NCI-H1048 (cell line): ENCODE measurements at regions not wholly inside any gene's neighbourhood (a gene's known extent, or its start where the extent isn't known, plus 50 kb on each side); places are given as distances from the start of the nearest gene placed in this dataset.

Experiments
- DNase-seq: peaks from one replicate; lab custom pipeline; 2025; lab: John Stamatoyannopoulos, UW

GRCh38 chr12:40557980-40558379 lies 134.3 kb upstream of the CNTN1 start:
- no peak for DNase-seq

GRCh38 chr12:40559865-40560264 lies 132.4 kb upstream of the CNTN1 start:
- no peak for DNase-seq

- DNase-seq, result no peak
Observed at GRCh38 chr12:40560848-40561247, 131.4 kb upstream of the CNTN1 start.

- DNase-seq, result no peak
Observed at GRCh38 chr12:40561395-40561966, 130.8 kb upstream of the CNTN1 start.

GRCh38 chr12:40565029-40565633 lies 127.1 kb upstream of the CNTN1 start:
- no peak for DNase-seq

- DNase-seq, result no peak
Observed at GRCh38 chr12:40566271-40566670, 126.0 kb upstream of the CNTN1 start.

GRCh38 chr12:40569626-40570179 lies 122.5 kb upstream of the CNTN1 start:
- DNase-seq, result no peak

GRCh38 chr12:40573024-40573423 lies 119.2 kb upstream of the CNTN1 start:
- DNase-seq, result no peak

GRCh38 chr12:40575987-40576386 lies 116.3 kb upstream of the CNTN1 start:
- no peak for DNase-seq

GRCh38 chr12:40577834-40578233 lies 114.4 kb upstream of the CNTN1 start:
- no peak for DNase-seq

- DNase-seq, result no peak
Observed at GRCh38 chr12:40579687-40580086, 112.6 kb upstream of the CNTN1 start.

- DNase-seq, result no peak
Observed at GRCh38 chr12:40580346-40580745, 111.9 kb upstream of the CNTN1 start.

- DNase-seq, result no peak
Observed at GRCh38 chr12:40581889-40582288, 110.3 kb upstream of the CNTN1 start.

GRCh38 chr12:40583743-40584142 lies 108.5 kb upstream of the CNTN1 start:
- no peak for DNase-seq

- DNase-seq, result no peak
Observed at GRCh38 chr12:40584763-40585162, 107.5 kb upstream of the CNTN1 start.

GRCh38 chr12:40586823-40587222 lies 105.4 kb upstream of the CNTN1 start:
- no peak for DNase-seq

- DNase-seq, result peak; percentile 65
Observed at GRCh38 chr12:40587421-40587820, 104.8 kb upstream of the CNTN1 start.

- DNase-seq, result no peak
Observed at GRCh38 chr12:40587970-40588369, 104.3 kb upstream of the CNTN1 start.

GRCh38 chr12:40597133-40597532 lies 95.1 kb upstream of the CNTN1 start:
- no peak for DNase-seq

GRCh38 chr12:40598073-40598472 lies 94.2 kb upstream of the CNTN1 start:
- DNase-seq, result no peak

GRCh38 chr12:40602562-40602961 lies 89.7 kb upstream of the CNTN1 start:
- no peak for DNase-seq

- no peak for DNase-seq
Observed at GRCh38 chr12:40614923-40615322, 77.3 kb upstream of the CNTN1 start.

GRCh38 chr12:40615590-40615989 lies 76.6 kb upstream of the CNTN1 start:
- DNase-seq, result no peak

GRCh38 chr12:40616383-40616915 lies 75.8 kb upstream of the CNTN1 start:
- no peak for DNase-seq
